H1 (cell line): ENCODE measurements at regions not wholly inside any gene's neighbourhood (a gene's known extent, or its start where the extent isn't known, plus 50 kb on each side); places are given as distances from the start of the nearest gene placed in this dataset.

Experiments
- CTCF ChIA-PET: fragments of 300-600 bp; sonication (Branson Sonifier 250); formaldehyde crosslinking; loops from one replicate; lab custom pipeline; 2021; ENCODE audit not compliant: partially characterized antibody; lab: Charles Lee
- POLR2A ChIA-PET: fragments of 300-600 bp; sonication (Branson Sonifier 250); formaldehyde crosslinking; loops from one replicate; lab custom pipeline; 2021; ENCODE audit warnings: inconsistent platforms; ENCODE audit not compliant: partially characterized antibody; lab: Charles Lee
- DNase-seq, 2 experiments: peaks; one replicate each; pipeline versions ENCODE4 v3.0.0 to v3.0.0-alpha.2; 2010 to 2022; ENCODE audit warnings: low spot score in 2 of 2, low read depth in 1 of 2, mixed read lengths in 1 of 2
- FAIRE-seq: peaks from 2 replicates; lab custom pipeline; 2011; peaks lifted over from hg19 to GRCh38; lab: Jason Lieb, UNC
- H2AFZ ChIP-seq: 2 replicates; pipeline ENCODE4 v1.8.1; 2012; ENCODE audit warnings: low read length, inconsistent platforms
- H2AK5ac ChIP-seq: 2 replicates; pipeline ENCODE4 v1.6.1; 2013; ENCODE audit warnings: low read depth, low read length
- H2BK120ac ChIP-seq: replicated peaks from 2 replicates; pipeline ENCODE3; 2013; ENCODE audit warnings: low read depth, low read length, inconsistent platforms
- H2BK12ac ChIP-seq: 2 replicates; pipeline ENCODE4 v1.6.1; 2013; ENCODE audit warnings: low read depth, low read length
- H2BK15ac ChIP-seq: 2 replicates; pipeline ENCODE4 v1.6.1; 2013; ENCODE audit warnings: low read length
- H2BK20ac ChIP-seq: 2 replicates; pipeline ENCODE4 v1.6.1; 2013; ENCODE audit warnings: low read length
- H2BK5ac ChIP-seq: 2 replicates; pipeline ENCODE4 v1.6.1; 2013; ENCODE audit warnings: low read depth, low read length
- H3K14ac ChIP-seq: 2 replicates; pipeline ENCODE4 v1.6.1; 2013; ENCODE audit warnings: inconsistent platforms; ENCODE audit not compliant: insufficient read length
- H3K18ac ChIP-seq: 2 replicates; pipeline ENCODE4 v1.6.1; 2013; ENCODE audit warnings: low read length; ENCODE audit errors: extremely low read depth
- H3K23ac ChIP-seq: 2 replicates; pipeline ENCODE4 v1.6.1; 2013; ENCODE audit warnings: inconsistent platforms; ENCODE audit not compliant: insufficient read length
- H3K23me2 ChIP-seq: 2 replicates; pipeline ENCODE4 v1.6.1; 2013; ENCODE audit warnings: low read depth, low read length
- H3K27ac ChIP-seq: 2 replicates; pipeline ENCODE4 v1.6.1; 2011; ENCODE audit warnings: low read depth, low read length, inconsistent platforms
- H3K27me3 ChIP-seq, 4 experiments: replicated peaks in 1 of 4; 1 replicate in 1 of 4; 2 replicates in 3 of 4; pipeline versions ENCODE4 v1.6.1 to v1.8.1; 2011 to 2013; ENCODE audit warnings: low read length in 3 of 4, mild to moderate bottlenecking in 3 of 4, inconsistent platforms in 2 of 4, mixed read lengths in 2 of 4, moderate library complexity in 1 of 4; ENCODE audit not compliant: control insufficient read depth in 3 of 4, insufficient read depth in 3 of 4; ENCODE audit errors: extremely low read depth in 1 of 4
- H3K36me3 ChIP-seq, 4 experiments: 2 replicates each; pipeline versions ENCODE4 v1.6.1 to v1.8.1; 2011 to 2013; ENCODE audit warnings: mild to moderate bottlenecking in 4 of 4, low read length in 3 of 4, moderate library complexity in 2 of 4, control low read depth in 1 of 4, inconsistent platforms in 1 of 4; ENCODE audit not compliant: insufficient read depth in 4 of 4, control insufficient read depth in 2 of 4
- H3K4ac ChIP-seq: replicated peaks from 2 replicates; pipeline ENCODE3; 2013; ENCODE audit warnings: low read length, low read depth, mixed read lengths, inconsistent platforms; ENCODE audit not compliant: insufficient read length
- H3K4me1 ChIP-seq, 4 experiments: replicated peaks in 1 of 4; 1 replicate in 1 of 4; 2 replicates in 3 of 4; pipeline versions ENCODE4 v1.6.1 to v1.8.1; 2011 to 2013; ENCODE audit warnings: low read length in 3 of 4, inconsistent platforms in 2 of 4, mixed read lengths in 1 of 4; ENCODE audit not compliant: insufficient read depth in 4 of 4, control insufficient read depth in 3 of 4
- H3K4me2 ChIP-seq, 2 experiments: 2 replicates each; pipeline versions ENCODE4 v1.6.1 to v1.8.1; 2011 to 2013; ENCODE audit warnings: low read depth in 2 of 2, low read length in 2 of 2, control low read depth in 1 of 2, inconsistent platforms in 1 of 2, mild to moderate bottlenecking in 1 of 2; ENCODE audit not compliant: insufficient read depth in 1 of 2
- H3K4me3 ChIP-seq, 4 experiments: fragments of 200-600, 300-600 bp in 1 of 4; sonication (generic), shearing (Covaris generic), sonication (Bioruptor Twin) in 1 of 4; 2 replicates each; pipeline versions ENCODE4 v1.5.1 to v1.8.1; 2011 to 2016; ENCODE audit warnings: low read length in 4 of 4, low read depth in 3 of 4, control low read depth in 2 of 4, inconsistent platforms in 2 of 4, mild to moderate bottlenecking in 2 of 4, mixed read lengths in 1 of 4, moderate library complexity in 1 of 4; ENCODE audit not compliant: insufficient read depth in 2 of 4; ENCODE audit errors: extremely low read depth in 1 of 4
- H3K56ac ChIP-seq: replicated peaks from 2 replicates; pipeline ENCODE3; 2013; ENCODE audit warnings: low read depth, mild to moderate bottlenecking, mixed read lengths, low read length, inconsistent platforms; ENCODE audit not compliant: insufficient read length
- H3K79me1 ChIP-seq: 2 replicates; pipeline ENCODE4 v1.6.1; 2013; ENCODE audit warnings: low read depth, low read length, control low read depth
- H3K79me2 ChIP-seq, 2 experiments: 2 replicates each; pipeline versions ENCODE4 v1.6.1 to v1.8.1; 2012 to 2013; ENCODE audit warnings: low read length in 2 of 2, mild to moderate bottlenecking in 2 of 2, inconsistent platforms in 1 of 2; ENCODE audit not compliant: insufficient read depth in 2 of 2, control insufficient read depth in 1 of 2
- H3K9ac ChIP-seq, 4 experiments: replicated peaks in 1 of 4; 1 replicate in 1 of 4; 2 replicates in 3 of 4; pipeline versions ENCODE4 v1.6.1 to v1.8.1; 2011 to 2013; ENCODE audit warnings: low read depth in 3 of 4, low read length in 3 of 4, control low read depth in 2 of 4, mild to moderate bottlenecking in 2 of 4, moderate library complexity in 2 of 4, inconsistent platforms in 1 of 4; ENCODE audit errors: extremely low read depth in 1 of 4
- H3K9me3 ChIP-seq, 2 experiments: 2 replicates each; pipeline versions ENCODE4 v1.6.1 to v1.8.1; 2012 to 2013; ENCODE audit warnings: mild to moderate bottlenecking in 2 of 2, moderate library complexity in 2 of 2, control low read depth in 1 of 2, inconsistent platforms in 1 of 2, low read depth in 1 of 2, low read length in 1 of 2, mixed read lengths in 1 of 2; ENCODE audit not compliant: insufficient read depth in 2 of 2
- H4K20me1 ChIP-seq, 2 experiments: replicated peaks in 1 of 2; 2 replicates each; pipeline versions ENCODE3 to v1.8.1; 2011 to 2013; ENCODE audit warnings: inconsistent platforms in 2 of 2, low read length in 2 of 2, mild to moderate bottlenecking in 1 of 2; ENCODE audit not compliant: insufficient read depth in 2 of 2, control insufficient read depth in 1 of 2
- H4K5ac ChIP-seq: 2 replicates; pipeline ENCODE4 v1.6.1; 2013; ENCODE audit warnings: low read length, low read depth, mixed read lengths, inconsistent platforms; ENCODE audit not compliant: insufficient read length
- H4K8ac ChIP-seq: 2 replicates; pipeline ENCODE4 v1.8.0; 2013; ENCODE audit warnings: mild to moderate bottlenecking, moderate library complexity, low read length, inconsistent platforms; ENCODE audit not compliant: insufficient read depth; ENCODE audit errors: extremely low read depth
- H4K91ac ChIP-seq: replicated peaks from 2 replicates; pipeline ENCODE3; 2013; ENCODE audit warnings: low read length, mixed read lengths, inconsistent platforms; ENCODE audit not compliant: insufficient read length
- HDAC6 ChIP-seq: IDR thresholded peaks from one replicate; pipeline ENCODE4 v1.7.1; 2012; ENCODE audit warnings: low read depth, mild to moderate bottlenecking, inconsistent platforms, low read length, moderate library complexity
- JUND ChIP-seq: IDR thresholded peaks from 2 replicates; pipeline ENCODE4 v1.6.1; 2011; ENCODE audit warnings: mild to moderate bottlenecking, improper control_type of control experiment, low read length
- RFX5 ChIP-seq: IDR thresholded peaks from 2 replicates; pipeline ENCODE4 v1.6.1; 2011; ENCODE audit warnings: low read depth, low read length, improper control_type of control experiment, borderline replicate concordance
- SP1 ChIP-seq: IDR thresholded peaks from 2 replicates; pipeline ENCODE4 v1.6.1; 2011; ENCODE audit warnings: low read depth, low read length
- WGBS, 2 experiments: shearing (Covaris generic) in 1 of 2; methylation state at CpG; one replicate each; pipeline versions ENCODE4 v1.1.6 to v1.1.7; 2013 to 2015; ENCODE audit warnings: low lambda C conversion rate in 2 of 2, mixed read lengths in 2 of 2, inconsistent platforms in 1 of 2, low coverage in 1 of 2, missing lambda C conversion rate in 1 of 2; ENCODE audit not compliant: insufficient replicate concordance in 2 of 2, insufficient coverage in 1 of 2, insufficient read length in 1 of 2; ENCODE audit errors: extremely low coverage in 1 of 2, missing lambda C conversion rate in 1 of 2; 5-methylcytosine and 5-hydroxymethylcytosine counted together

- H2BK15ac ChIP-seq = no peak overlapping the region
- peak overlapping the region; percentile 99 for H2BK5ac ChIP-seq
- H2AK5ac ChIP-seq = peak overlapping the region; percentile 97; the same call in 1 of the 2 replicates
- ChIA-PET POLR2A (no interaction called here), CTCF (no interaction called here)
- no peak overlapping the region for H3K27ac ChIP-seq
- no peak overlapping the region for H3K14ac ChIP-seq
- no peak overlapping the region for H2AFZ ChIP-seq
- H4K5ac ChIP-seq = peak overlapping the region; percentile 71
- no peaks in the 10 kb centered on the region; the same call in 1 of the 2 replicates for H3K79me1 ChIP-seq
- H2BK12ac ChIP-seq = peak overlapping the region; percentile 99; the same call in 1 of the 2 replicates
- peak overlapping the region; percentile 86 for H2BK20ac ChIP-seq
- no peaks in the 10 kb centered on the region for H3K27me3 ChIP-seq
- peak overlapping the region; percentile 100 for H2BK120ac ChIP-seq
- H3K4me3 ChIP-seq = peak overlapping the region in 1 of 4 experiments; percentile 20; a peak in 1 of 8 replicates
- peaks cover 0 to 11% (median 0%) of the 10 kb centered on the region in 4 experiments; a peak in 2 of 8 replicates for H3K36me3 ChIP-seq
- 39% methylated on average over 3 of the region's 3 CpGs; no CpG with 5 or more reads in 1 of the 2 experiments for WGBS, 2 experiments
- peaks cover 5% of the 10 kb centered on the region; the same call in 1 of the 2 replicates for H3K23me2 ChIP-seq
- FAIRE-seq (no peak), DNase-seq (no peak)
- peak overlapping the region; percentile 97 for H3K18ac ChIP-seq
- H4K91ac ChIP-seq = peak overlapping the region; percentile 98
- H3K4me1 ChIP-seq = peaks cover 0 to 13% (median 2%) of the 10 kb centered on the region in 4 experiments; a peak in 4 of 7 replicates
- H4K8ac ChIP-seq = no peak overlapping the region
- no peaks in the 10 kb centered on the region for H4K20me1 ChIP-seq
- no peaks in the 10 kb centered on the region for H3K9me3 ChIP-seq
- no peak overlapping the region for H3K23ac ChIP-seq
- H3K56ac ChIP-seq = peak overlapping the region; percentile 96
- H3K4ac ChIP-seq = peak overlapping the region; percentile 99
- H3K4me2 ChIP-seq = peak overlapping the region in 1 of 2 experiments; percentile 90; a peak in 2 of 4 replicates
- 0 out of 7 replicates have a peak overlapping the region, but pooled peaks of 1 of the 4 experiments have one; percentile 32 for H3K9ac ChIP-seq
- peaks cover 0 to 10% of the 10 kb centered on the region in 2 experiments; a peak in 3 of 4 replicates for H3K79me2 ChIP-seq
- TF ChIP-seq RFX5 = no peak
- no peak for TF ChIP-seq SP1
- no peak for TF ChIP-seq HDAC6
- TF ChIP-seq JUND = no peak
Observed at GRCh38 chr9:82883436-82883835, 179.5 kb downstream of the RASEF start.
